ENCODE measurements at regions not wholly inside any gene's neighbourhood (a gene's known extent, or its start where the extent isn't known, plus 50 kb on each side); places are given as distances from the start of the nearest gene placed in this dataset.

DNA sequence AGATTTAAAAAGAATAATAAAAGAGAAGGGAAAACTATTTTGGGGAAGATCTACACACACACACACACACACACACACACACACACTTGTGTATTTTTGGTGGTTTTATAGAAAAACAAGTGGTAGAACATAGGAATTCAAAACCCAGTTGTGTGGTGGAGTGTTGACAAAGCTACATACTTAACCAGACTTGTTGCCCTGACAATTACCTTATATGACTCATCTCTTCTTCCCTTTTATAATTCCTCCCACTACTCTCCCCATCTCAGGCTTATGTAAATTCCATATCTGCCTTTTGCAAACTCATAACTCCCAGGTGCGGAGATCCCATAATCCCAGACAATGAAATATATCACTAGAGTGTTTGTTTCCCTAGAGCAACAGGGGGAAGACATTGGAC, 873.7 kb downstream of the NXPH1 start:
- Histone ChIP-seq H3K9me3 (ENCODE audit: control insufficient read depth in 1 of 2, insufficient read depth in 1 of 2, low read depth in 1 of 2, low read length in 2 of 2) (peaks cover 4 to 6% of the 10 kb centered on the region in 2 experiments; a peak in 2 of 4 replicates), H2AFZ (ENCODE audit: low read depth, low read length, poor library complexity, severe bottlenecking) (no peak overlapping the region), H3K4me2 (ENCODE audit: low read length) (no peak overlapping the region), H3K36me3 (ENCODE audit: control insufficient read depth in 1 of 2, insufficient read depth in 2 of 2, low read length in 2 of 2) (no peaks in the 10 kb centered on the region), H3K9me2 (ENCODE audit: insufficient read depth) (no peaks in the 10 kb centered on the region), H3K4me1 (ENCODE audit: control insufficient read depth in 1 of 2, insufficient read depth in 2 of 2, low read length in 2 of 2) (no peaks in the 10 kb centered on the region), H3K4me3 (replicated peaks in 1 of 2; ENCODE audit: low read depth in 1 of 2, low read length in 2 of 2) (no peak overlapping the region), H4K20me1 (ENCODE audit: insufficient read depth) (no peaks in the 10 kb centered on the region), H3K9ac (ENCODE audit: low read length) (no peak overlapping the region), H3K27ac (ENCODE audit: low read depth, low read length) (no peak overlapping the region), H3K27me3 (ENCODE audit: insufficient read depth, low read length) (no peaks in the 10 kb centered on the region), H3K79me2 (ENCODE audit: insufficient read depth, low read length) (no peaks in the 10 kb centered on the region)
- intact Hi-C loops (cut with micrococcal nuclease): no loop called here
- no TSS peak for BruUV-seq (replicated peaks)
- no peak for DNase-seq (ENCODE audit: low read depth, low spot score)
- CTCF ChIA-PET: no interaction called here
- no peak for ATAC-seq
- POLR2A ChIA-PET: no interaction called here
- TF ChIP-seq FOSL1 (IDR thresholded peaks at IDR 0.05; ENCODE audit: low read depth): no peak
- no peak for TF ChIP-seq CEBPB (IDR thresholded peaks at IDR 0.05; ENCODE audit: low read depth)
- RAD21 ChIA-PET (ENCODE audit: low non-redundant PET in 1 of 2, low total read pairs in 2 of 2, uncharacterized antibody in 2 of 2, unreplicated experiment in 2 of 2): no interaction called here

DNA sequence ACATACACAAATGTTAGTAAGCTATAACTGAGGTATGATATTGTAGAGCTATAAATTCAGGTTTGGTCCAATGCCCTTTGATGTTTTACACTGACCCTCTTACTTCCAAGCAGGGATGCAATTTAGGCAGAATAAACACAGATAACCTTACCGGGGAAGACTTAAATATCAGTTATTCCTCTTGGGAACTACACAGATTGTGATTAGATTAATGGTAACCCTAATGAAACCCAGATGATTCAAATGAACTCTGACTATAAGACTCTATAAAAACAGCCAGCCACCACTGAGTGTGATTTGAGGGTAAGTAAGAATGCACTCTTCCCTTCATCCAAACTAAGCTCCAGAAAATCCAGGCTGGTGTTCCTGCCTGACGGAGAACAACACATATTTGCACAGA, 891.1 kb downstream of the NXPH1 start:
- no peak for ATAC-seq
- intact Hi-C loops (cut with micrococcal nuclease): no loop called here
- CTCF ChIA-PET: no interaction called here
- no peak overlapping the region for H3K9ac ChIP-seq (ENCODE audit: low read length)
- no peak overlapping the region for H3K4me3 ChIP-seq (replicated peaks in 1 of 2; ENCODE audit: low read depth in 1 of 2, low read length in 2 of 2)
- no peak overlapping the region for H3K4me2 ChIP-seq (ENCODE audit: low read length)
- no peak for DNase-seq (ENCODE audit: low read depth, low spot score)
- BruUV-seq (replicated peaks): no TSS peak
- no peaks in the 10 kb centered on the region for H3K4me1 ChIP-seq (ENCODE audit: control insufficient read depth in 1 of 2, insufficient read depth in 2 of 2, low read length in 2 of 2)
- peaks cover 3% of the 10 kb centered on the region in 2 experiments; a peak in 1 of 4 replicates for H3K9me3 ChIP-seq (ENCODE audit: control insufficient read depth in 1 of 2, insufficient read depth in 1 of 2, low read depth in 1 of 2, low read length in 2 of 2)
- no peaks in the 10 kb centered on the region for H3K79me2 ChIP-seq (ENCODE audit: insufficient read depth, low read length)
- H2AFZ ChIP-seq (ENCODE audit: low read depth, low read length, poor library complexity, severe bottlenecking): no peak overlapping the region
- no peaks in the 10 kb centered on the region for H3K27me3 ChIP-seq (ENCODE audit: insufficient read depth, low read length)
- no peak overlapping the region for H3K27ac ChIP-seq (ENCODE audit: low read depth, low read length)
- no peaks in the 10 kb centered on the region for H3K36me3 ChIP-seq (ENCODE audit: control insufficient read depth in 1 of 2, insufficient read depth in 2 of 2, low read length in 2 of 2)
- RAD21 ChIA-PET (ENCODE audit: low non-redundant PET in 1 of 2, low total read pairs in 2 of 2, uncharacterized antibody in 2 of 2, unreplicated experiment in 2 of 2): no interaction called here
- POLR2A ChIA-PET: no interaction called here
- no peaks in the 10 kb centered on the region for H3K9me2 ChIP-seq (ENCODE audit: insufficient read depth)
- H4K20me1 ChIP-seq (ENCODE audit: insufficient read depth): no peaks in the 10 kb centered on the region
- TF ChIP-seq EGR1 (IDR thresholded peaks at IDR 0.05; ENCODE audit: low read depth): no peak
- no peak for TF ChIP-seq RAD21 (IDR thresholded peaks at IDR 0.05; ENCODE audit: low read depth)
- TF ChIP-seq, protein P1, sequence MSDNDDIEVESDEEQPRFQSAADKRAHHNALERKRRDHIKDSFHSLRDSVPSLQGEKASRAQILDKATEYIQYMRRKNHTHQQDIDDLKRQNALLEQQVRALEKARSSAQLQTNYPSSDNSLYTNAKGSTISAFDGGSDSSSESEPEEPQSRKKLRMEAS (IDR thresholded peaks at IDR 0.05): no peak
- TF ChIP-seq CBX3 (IDR thresholded peaks at IDR 0.05; ENCODE audit: low read depth): no peak
- TF ChIP-seq ZFX (IDR thresholded peaks at IDR 0.05): no peak
- TF ChIP-seq JUND (IDR thresholded peaks at IDR 0.05): no peak
- TF ChIP-seq, protein P2, sequence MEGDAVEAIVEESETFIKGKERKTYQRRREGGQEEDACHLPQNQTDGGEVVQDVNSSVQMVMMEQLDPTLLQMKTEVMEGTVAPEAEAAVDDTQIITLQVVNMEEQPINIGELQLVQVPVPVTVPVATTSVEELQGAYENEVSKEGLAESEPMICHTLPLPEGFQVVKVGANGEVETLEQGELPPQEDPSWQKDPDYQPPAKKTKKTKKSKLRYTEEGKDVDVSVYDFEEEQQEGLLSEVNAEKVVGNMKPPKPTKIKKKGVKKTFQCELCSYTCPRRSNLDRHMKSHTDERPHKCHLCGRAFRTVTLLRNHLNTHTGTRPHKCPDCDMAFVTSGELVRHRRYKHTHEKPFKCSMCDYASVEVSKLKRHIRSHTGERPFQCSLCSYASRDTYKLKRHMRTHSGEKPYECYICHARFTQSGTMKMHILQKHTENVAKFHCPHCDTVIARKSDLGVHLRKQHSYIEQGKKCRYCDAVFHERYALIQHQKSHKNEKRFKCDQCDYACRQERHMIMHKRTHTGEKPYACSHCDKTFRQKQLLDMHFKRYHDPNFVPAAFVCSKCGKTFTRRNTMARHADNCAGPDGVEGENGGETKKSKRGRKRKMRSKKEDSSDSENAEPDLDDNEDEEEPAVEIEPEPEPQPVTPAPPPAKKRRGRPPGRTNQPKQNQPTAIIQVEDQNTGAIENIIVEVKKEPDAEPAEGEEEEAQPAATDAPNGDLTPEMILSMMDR (IDR thresholded peaks at IDR 0.05 in 2 of 3, conservative IDR thresholded peaks at IDR 0.05 in 1 of 3; ENCODE audit: borderline replicate concordance in 1 of 3, insufficient read depth in 1 of 3, low read depth in 2 of 3, low read length in 2 of 3): no peak
- TF ChIP-seq SRF (IDR thresholded peaks at IDR 0.05; ENCODE audit: low read depth): no peak
- TF ChIP-seq ELF1 (IDR thresholded peaks at IDR 0.05; ENCODE audit: borderline replicate concordance, low read depth): no peak
- TF ChIP-seq, protein P3, sequence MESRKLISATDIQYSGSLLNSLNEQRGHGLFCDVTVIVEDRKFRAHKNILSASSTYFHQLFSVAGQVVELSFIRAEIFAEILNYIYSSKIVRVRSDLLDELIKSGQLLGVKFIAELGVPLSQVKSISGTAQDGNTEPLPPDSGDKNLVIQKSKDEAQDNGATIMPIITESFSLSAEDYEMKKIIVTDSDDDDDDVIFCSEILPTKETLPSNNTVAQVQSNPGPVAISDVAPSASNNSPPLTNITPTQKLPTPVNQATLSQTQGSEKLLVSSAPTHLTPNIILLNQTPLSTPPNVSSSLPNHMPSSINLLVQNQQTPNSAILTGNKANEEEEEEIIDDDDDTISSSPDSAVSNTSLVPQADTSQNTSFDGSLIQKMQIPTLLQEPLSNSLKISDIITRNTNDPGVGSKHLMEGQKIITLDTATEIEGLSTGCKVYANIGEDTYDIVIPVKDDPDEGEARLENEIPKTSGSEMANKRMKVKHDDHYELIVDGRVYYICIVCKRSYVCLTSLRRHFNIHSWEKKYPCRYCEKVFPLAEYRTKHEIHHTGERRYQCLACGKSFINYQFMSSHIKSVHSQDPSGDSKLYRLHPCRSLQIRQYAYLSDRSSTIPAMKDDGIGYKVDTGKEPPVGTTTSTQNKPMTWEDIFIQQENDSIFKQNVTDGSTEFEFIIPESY (IDR thresholded peaks at IDR 0.05; ENCODE audit: extremely low read depth, insufficient replicate concordance, low read length): no peak
- no peak for TF ChIP-seq SIN3A (IDR thresholded peaks at IDR 0.05; ENCODE audit: low read depth)
- TF ChIP-seq, protein P4, sequence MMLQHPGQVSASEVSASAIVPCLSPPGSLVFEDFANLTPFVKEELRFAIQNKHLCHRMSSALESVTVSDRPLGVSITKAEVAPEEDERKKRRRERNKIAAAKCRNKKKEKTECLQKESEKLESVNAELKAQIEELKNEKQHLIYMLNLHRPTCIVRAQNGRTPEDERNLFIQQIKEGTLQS (IDR thresholded peaks at IDR 0.05): no peak
- no peak for TF ChIP-seq ZNF274 (IDR thresholded peaks at IDR 0.05; ENCODE audit: low read depth, low read length)
- TF ChIP-seq TCF7L2 (IDR thresholded peaks at IDR 0.05; ENCODE audit: borderline replicate concordance, extremely low read depth, insufficient read depth, insufficient read length): no peak
